ENCODE measurements at regions not wholly inside any gene's neighbourhood (a gene's known extent, or its start where the extent isn't known, plus 50 kb on each side); places are given as distances from the start of the nearest gene placed in this dataset.

GRCh38 chr11:116172156-116172555 lies 600.6 kb downstream of the BUD13 start:
- DNase-seq: no peak

- DNase-seq: no peak
Measured at GRCh38 chr11:116171271-116172140, 601.3 kb downstream of the BUD13 start.

- DNase-seq: no peak
Measured at GRCh38 chr11:116170526-116171120, 602.2 kb downstream of the BUD13 start.

GRCh38 chr11:116169776-116170175 lies 603.0 kb downstream of the BUD13 start:
- DNase-seq: no peak

GRCh38 chr11:116168459-116168787 lies 604.4 kb downstream of the BUD13 start:
- no peak for DNase-seq

GRCh38 chr11:116167706-116168458 lies 604.9 kb downstream of the BUD13 start:
- no peak for DNase-seq

- no peak for DNase-seq
Measured at GRCh38 chr11:116166573-116167465, 606.0 kb downstream of the BUD13 start.

- DNase-seq: no peak
Measured at GRCh38 chr11:116164843-116165242, 607.9 kb downstream of the BUD13 start.

GRCh38 chr11:116162886-116163230 lies 609.9 kb downstream of the BUD13 start:
- no peak for DNase-seq

- DNase-seq: no peak
Measured at GRCh38 chr11:116162086-116162885, 610.5 kb downstream of the BUD13 start.

- no peak for DNase-seq
Measured at GRCh38 chr11:116148645-116149044, 624.1 kb downstream of the BUD13 start.

GRCh38 chr11:116148056-116148455 lies 624.7 kb downstream of the BUD13 start:
- DNase-seq: no peak

- DNase-seq: no peak
Measured at GRCh38 chr11:116145187-116145865, 627.5 kb downstream of the BUD13 start.

- DNase-seq: no peak
Measured at GRCh38 chr11:116144387-116144958, 628.3 kb downstream of the BUD13 start.

GRCh38 chr11:116138280-116138679 lies 634.1 kb upstream of the CADM1 start:
- DNase-seq: no peak

- no peak for DNase-seq
Measured at GRCh38 chr11:116137753-116138152, 633.5 kb upstream of the CADM1 start.

GRCh38 chr11:116136987-116137674 lies 632.9 kb upstream of the CADM1 start:
- DNase-seq: no peak

- DNase-seq: no peak
Measured at GRCh38 chr11:116135891-116136290, 631.7 kb upstream of the CADM1 start.

GRCh38 chr11:116134450-116134849 lies 630.2 kb upstream of the CADM1 start:
- no peak for DNase-seq

GRCh38 chr11:116132273-116132978 lies 628.2 kb upstream of the CADM1 start:
- DNase-seq: no peak
